Activated gamma-delta T cell treated with Interleukin-2 at 50 U/mL for 16 hours (primary cell): ENCODE measurements at regions not wholly inside any gene's neighbourhood (a gene's known extent, or its start where the extent isn't known, plus 50 kb on each side); places are given as distances from the start of the nearest gene placed in this dataset.

Experiments used
- DNase-seq: peaks from one replicate; pipeline ENCODE4 v3.0.0-alpha.2; 2020

DNA sequence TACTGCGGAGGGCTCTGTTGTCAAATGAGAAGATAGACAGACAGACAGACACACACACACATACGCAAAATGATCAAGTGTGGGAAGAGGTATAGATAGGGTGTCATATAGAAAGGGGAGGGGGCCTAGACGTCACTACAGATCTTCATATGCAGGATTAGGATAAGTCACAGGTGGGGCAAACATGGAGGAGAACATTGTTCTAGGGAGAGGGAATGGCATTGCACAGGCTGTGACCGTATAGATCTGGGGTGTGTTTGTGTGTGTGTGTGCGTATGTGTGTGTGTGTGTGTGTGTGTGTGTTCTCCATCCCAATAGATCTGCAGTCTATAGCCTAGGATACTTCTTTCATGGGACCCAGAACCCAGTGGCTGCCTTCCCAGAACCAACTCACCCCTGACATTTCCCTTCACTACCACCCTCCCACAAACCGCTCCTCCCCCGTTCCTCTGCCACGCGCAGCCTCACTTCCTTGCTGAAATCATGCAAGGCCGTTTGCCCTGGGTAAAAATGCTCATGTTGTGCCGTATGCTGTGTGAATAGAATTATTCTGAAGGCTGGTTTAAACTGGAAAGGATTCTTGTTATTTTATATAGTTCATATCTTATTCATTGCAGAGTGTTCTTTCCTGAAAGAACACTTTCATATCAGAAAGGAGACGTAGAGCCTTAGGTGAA is 50.5 kb upstream of the CCL1 start:
- DNase-seq, result no peak

DNA sequence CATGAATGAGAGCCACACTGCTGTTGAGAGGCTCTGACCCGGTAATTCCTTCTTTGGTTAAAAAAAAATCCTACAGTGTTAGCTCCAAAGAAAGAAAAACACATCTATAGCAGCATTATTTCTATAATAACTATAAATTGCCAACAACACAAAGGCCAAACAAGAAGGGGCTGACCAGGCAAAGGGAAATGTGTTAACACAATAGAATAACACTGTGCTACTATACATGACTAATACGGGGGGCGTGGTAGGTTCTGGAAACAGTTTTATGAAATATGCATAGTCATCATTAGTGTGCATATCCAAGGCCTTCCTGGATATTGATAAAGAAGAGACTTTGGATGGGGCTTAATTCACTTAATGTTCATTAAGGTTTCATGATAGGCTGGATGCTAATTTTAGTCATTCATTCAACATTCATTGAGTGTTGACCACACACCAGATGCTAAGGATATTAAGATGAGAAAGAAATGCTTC is 50.0 kb upstream of the CCL1 start:
- no peak for DNase-seq
